ENCODE measurements at regions not wholly inside any gene's neighbourhood (a gene's known extent, or its start where the extent isn't known, plus 50 kb on each side); places are given as distances from the start of the nearest gene placed in this dataset.
A peak's percentile ranks its signal among the peaks of the same experiment; 100 is the strongest.

DNA sequence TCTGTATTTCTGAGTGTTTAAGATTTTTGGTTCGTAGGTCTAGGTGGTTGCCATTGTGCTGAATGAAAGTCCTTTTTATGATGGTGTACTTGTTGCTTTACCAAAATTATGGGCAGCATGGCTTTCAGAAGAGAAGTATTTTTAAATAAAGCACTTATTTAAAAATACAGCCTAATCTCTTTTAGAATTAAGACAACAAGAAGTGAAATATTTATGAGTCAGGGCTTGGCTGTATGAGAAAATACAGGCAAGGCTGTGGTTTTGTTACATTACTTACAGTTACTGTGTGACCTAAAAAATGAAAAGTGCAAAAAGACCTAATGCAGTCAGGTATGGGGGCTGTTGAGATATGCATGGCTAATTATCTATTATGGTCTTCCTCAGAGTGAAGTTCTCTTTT is 185.2 kb upstream of the PPP1R3A start:
- Mint-ChIP-seq H3K27me3 (peaks cover 2% of the 10 kb centered on the region), H3K27ac (no peak overlapping the region), H3K9me3 (ENCODE audit: low read depth) (no peaks in the 10 kb centered on the region), H3K4me3 (no peak overlapping the region), H3K36me3 (ENCODE audit: low read depth) (no peaks in the 10 kb centered on the region), H3K4me1 (no peaks in the 10 kb centered on the region)
- POLR2A ChIA-PET, result no interaction called here
- intact Hi-C loops (cut with DNase I, micrococcal nuclease), result no loop called here
- CTCF ChIA-PET, result no interaction called here
- DNase-seq, result no peak
- no peak for ATAC-seq

DNA sequence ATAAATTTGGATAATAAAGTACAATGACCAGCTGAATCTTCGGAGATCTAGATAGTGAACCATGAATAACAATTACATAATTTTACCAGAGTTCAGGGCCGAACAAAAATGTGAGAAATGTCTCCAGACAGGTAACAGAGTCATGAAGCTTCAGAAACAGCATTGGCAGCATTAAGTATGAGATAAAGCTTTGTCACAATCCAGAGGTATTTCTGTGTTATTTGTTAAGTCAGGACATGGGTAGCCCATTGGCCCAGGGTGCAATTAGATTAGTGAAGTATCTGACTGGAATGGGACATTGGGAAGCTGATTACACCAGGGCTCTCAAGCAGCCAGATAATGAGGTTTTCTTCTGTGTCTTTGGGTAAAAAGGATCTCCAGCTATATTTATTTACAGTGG is 184.2 kb upstream of the PPP1R3A start:
- ATAC-seq (no peak), DNase-seq (no peak)
- H3K36me3 Mint-ChIP-seq (ENCODE audit: low read depth), result no peaks in the 10 kb centered on the region
- no peak overlapping the region for H3K4me3 Mint-ChIP-seq
- POLR2A ChIA-PET, result no interaction called here
- peaks cover 2% of the 10 kb centered on the region for H3K27me3 Mint-ChIP-seq
- CTCF ChIA-PET, result no interaction called here
- intact Hi-C loops (cut with DNase I, micrococcal nuclease), result no loop called here
- no peaks in the 10 kb centered on the region for H3K9me3 Mint-ChIP-seq (ENCODE audit: low read depth)
- H3K27ac Mint-ChIP-seq, result no peak overlapping the region
- H3K4me1 Mint-ChIP-seq, result no peaks in the 10 kb centered on the region

DNA sequence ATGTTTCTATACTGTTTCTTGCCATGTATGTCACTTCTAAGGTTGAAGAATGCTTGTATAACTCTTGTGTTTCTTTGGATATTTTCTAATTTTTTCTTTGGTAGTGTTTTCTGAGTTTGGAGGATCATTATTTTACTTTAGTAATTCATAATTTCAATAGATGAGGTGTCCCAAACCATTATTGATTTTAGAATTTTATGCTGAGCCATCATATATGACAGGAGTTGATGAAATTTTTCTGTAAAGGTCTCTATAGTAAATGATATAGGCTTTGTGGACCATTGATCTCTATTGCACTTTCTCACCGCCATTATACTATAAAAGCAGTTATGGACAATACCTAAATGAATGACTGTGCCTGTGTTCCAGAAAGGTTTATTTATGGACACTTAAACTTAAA is 183.3 kb upstream of the PPP1R3A start:
- Mint-ChIP-seq H3K36me3 (ENCODE audit: low read depth) (no peaks in the 10 kb centered on the region), H3K9me3 (ENCODE audit: low read depth) (no peaks in the 10 kb centered on the region), H3K27ac (no peak overlapping the region), H3K4me1 (no peaks in the 10 kb centered on the region), H3K4me3 (no peak overlapping the region), H3K27me3 (peaks cover 2% of the 10 kb centered on the region)
- DNase-seq (no peak), ATAC-seq (no peak)
- intact Hi-C loops (cut with DNase I, micrococcal nuclease), result no loop called here
- POLR2A ChIA-PET, result no interaction called here
- CTCF ChIA-PET, result no interaction called here

DNA sequence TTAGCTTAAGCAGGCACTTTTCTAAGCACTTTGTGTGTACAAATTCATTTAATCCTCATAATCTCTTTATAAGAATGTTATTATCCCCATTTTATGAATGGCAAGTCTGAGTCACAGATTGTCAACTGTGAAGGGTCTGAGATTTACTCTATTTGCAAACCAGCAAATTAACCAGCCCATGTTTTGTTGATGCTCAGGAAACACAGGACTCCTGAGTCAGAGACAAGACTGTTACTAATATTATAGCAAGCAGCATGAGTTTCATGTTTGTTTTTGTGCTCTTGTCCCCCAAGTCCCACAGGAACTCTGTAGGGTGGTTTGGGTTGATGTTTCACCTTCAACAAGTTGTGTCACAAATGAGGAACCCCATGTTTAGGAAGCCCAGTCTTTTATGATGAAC is 182.0 kb upstream of the PPP1R3A start:
- POLR2A ChIA-PET, result no interaction called here
- CTCF ChIA-PET, result interaction anchor here (0.5 kb wide), 1 partner anchor 10 kb away, joined by 3 read pairs; no protein-coding TSS in a partner anchor
- H3K9me3 Mint-ChIP-seq (ENCODE audit: low read depth), result no peaks in the 10 kb centered on the region
- intact Hi-C loops (cut with DNase I, micrococcal nuclease), result no loop called here
- H3K36me3 Mint-ChIP-seq (ENCODE audit: low read depth), result no peaks in the 10 kb centered on the region
- no peak for ATAC-seq
- H3K4me3 Mint-ChIP-seq, result no peak overlapping the region
- peaks cover under 1% of the 10 kb centered on the region for H3K27me3 Mint-ChIP-seq
- no peak for DNase-seq
- H3K4me1 Mint-ChIP-seq, result no peaks in the 10 kb centered on the region
- no peak overlapping the region for H3K27ac Mint-ChIP-seq

DNA sequence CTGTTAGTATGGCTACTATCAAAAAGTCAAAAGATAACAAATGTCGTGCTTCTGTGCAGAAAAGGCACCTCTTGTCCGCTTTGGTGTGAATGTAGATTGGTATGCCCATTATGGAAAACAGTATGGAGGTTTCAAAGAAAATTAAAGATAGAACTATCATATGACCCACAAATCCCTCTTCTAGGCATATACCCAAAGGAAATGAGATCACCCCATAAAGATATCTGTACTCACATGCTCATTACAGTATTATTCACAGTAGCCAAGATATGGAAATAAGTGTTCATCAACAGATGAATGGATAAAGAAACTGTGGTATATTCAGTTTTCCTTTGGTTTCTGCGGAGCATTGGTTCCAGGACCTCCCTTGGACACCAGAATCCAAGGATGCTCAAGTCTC is 180.5 kb upstream of the PPP1R3A start:
- Mint-ChIP-seq H3K4me3 (no peak overlapping the region), H3K27me3 (peaks cover 3% of the 10 kb centered on the region), H3K4me1 (no peaks in the 10 kb centered on the region), H3K36me3 (ENCODE audit: low read depth) (no peaks in the 10 kb centered on the region), H3K9me3 (ENCODE audit: low read depth) (no peaks in the 10 kb centered on the region), H3K27ac (no peak overlapping the region)
- CTCF ChIA-PET, result no interaction called here
- ATAC-seq, result no peak
- POLR2A ChIA-PET, result no interaction called here
- DNase-seq, result no peak
- intact Hi-C loops (cut with DNase I, micrococcal nuclease), result no loop called here

DNA sequence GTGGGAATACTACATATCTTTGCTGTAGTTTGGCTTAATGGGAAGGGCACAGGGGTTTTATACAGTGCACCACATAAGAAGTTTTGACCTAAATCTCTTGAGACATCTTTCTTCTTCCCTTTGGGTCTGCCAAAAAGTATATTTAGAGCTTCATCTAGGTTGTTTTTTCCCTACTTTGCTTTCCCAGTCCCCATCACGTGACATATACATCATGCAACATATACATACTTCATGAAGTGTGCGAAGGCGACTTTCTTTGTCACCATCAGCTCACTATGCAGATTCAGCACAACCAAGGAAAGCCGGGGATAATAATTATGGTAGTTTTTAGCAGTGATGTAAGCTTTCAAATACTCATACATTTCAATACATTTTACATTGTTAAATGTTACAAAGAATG is 177.1 kb upstream of the PPP1R3A start:
- no peaks in the 10 kb centered on the region for H3K36me3 Mint-ChIP-seq (ENCODE audit: low read depth)
- H3K27me3 Mint-ChIP-seq, result peaks cover 8% of the 10 kb centered on the region
- H3K27ac Mint-ChIP-seq, result no peak overlapping the region
- H3K9me3 Mint-ChIP-seq (ENCODE audit: low read depth), result no peaks in the 10 kb centered on the region
- CTCF ChIA-PET, result interaction anchor here (0.7 kb wide), 1 partner anchor 11 kb away, joined by 4 read pairs; no protein-coding TSS in a partner anchor
- ATAC-seq (no peak), DNase-seq (no peak)
- no peak overlapping the region for H3K4me3 Mint-ChIP-seq
- no peaks in the 10 kb centered on the region for H3K4me1 Mint-ChIP-seq
- POLR2A ChIA-PET, result no interaction called here
- intact Hi-C loops (cut with DNase I, micrococcal nuclease), result no loop called here

DNA sequence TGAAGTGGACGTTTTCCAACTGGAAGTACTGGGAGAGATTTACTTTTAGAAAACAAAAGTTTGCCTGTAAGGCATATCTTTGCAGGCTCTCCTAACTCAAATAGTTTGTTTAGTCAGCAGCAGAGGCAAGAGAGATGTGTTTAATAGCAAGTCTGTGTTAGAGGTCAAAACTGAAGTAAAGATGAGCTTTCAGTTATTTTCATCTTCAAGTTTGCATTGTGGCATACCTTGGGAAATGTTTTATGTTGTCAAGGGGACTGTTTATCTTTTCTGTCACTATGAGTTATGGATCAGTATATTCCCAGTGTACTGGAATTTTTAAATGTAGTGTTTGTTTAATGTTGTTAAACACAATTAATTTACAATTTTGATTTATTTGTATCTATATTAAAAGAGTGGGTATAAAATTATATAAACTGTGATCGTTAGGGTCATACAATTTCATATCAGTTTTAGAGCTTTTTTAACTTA is 169.7 kb upstream of the PPP1R3A start:
- no peak overlapping the region for H3K27ac Mint-ChIP-seq
- H3K4me3 Mint-ChIP-seq, result no peak overlapping the region
- no peak for ATAC-seq
- no peaks in the 10 kb centered on the region for H3K36me3 Mint-ChIP-seq (ENCODE audit: low read depth)
- no peak for DNase-seq
- POLR2A ChIA-PET, result no interaction called here
- CTCF ChIA-PET, result interaction anchor here (0.6 kb wide), 1 partner anchor 1456 kb away, joined by 3 read pairs; no protein-coding TSS in a partner anchor
- peaks cover 30% of the 10 kb centered on the region for H3K4me1 Mint-ChIP-seq
- H3K9me3 Mint-ChIP-seq (ENCODE audit: low read depth), result no peaks in the 10 kb centered on the region
- peaks cover 53% of the 10 kb centered on the region for H3K27me3 Mint-ChIP-seq
- intact Hi-C loops (cut with DNase I, micrococcal nuclease), result loop anchor here in 1 of 2 experiments (10.0 kb wide), 2 partner anchors 576 to 836 kb away; partner anchors contain the start of gene MDFIC

DNA sequence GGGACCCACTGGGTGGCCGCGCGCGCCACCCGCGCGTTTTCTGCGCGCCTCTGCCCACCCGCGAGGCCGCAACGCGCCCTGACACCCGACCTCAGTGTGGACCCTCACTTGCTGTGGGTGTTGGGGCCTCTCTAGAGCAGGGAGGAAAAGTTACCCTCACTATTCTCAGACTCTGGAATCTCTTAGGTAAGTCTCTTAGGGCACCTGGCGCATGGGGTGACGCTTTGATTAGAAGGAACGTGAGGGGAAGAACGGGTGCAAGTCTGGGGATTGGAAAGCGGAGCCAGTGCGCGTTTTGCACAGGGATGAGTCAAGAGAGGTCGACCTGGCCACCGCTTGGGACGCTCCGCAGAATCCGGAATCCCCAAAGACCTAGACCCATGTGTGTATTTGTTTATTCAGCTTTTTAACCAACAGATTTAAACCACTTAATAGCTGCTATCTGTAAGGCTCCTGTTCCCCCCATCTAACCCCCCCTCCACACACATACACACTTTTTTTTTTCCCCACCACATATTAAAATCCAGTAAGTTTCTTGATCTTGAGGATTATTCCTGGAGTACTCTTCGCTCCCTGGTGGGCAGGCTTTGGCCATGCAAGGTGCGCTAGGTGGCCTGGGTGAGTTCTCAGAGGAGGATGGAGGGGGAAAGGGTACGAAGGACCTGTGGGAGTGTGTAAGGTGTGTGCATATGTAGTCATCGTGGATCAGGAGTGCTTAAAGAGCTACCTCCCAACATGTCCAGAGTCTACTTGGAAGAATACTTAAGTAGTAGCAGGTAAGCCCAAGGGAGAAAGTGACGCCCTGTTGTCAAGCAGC is 169.1 kb upstream of the PPP1R3A start:
- Mint-ChIP-seq H3K27me3 (peaks cover 58% of the 10 kb centered on the region), H3K4me1 (peaks cover 31% of the 10 kb centered on the region), H3K9me3 (ENCODE audit: low read depth) (no peaks in the 10 kb centered on the region), H3K4me3 (no peak overlapping the region), H3K27ac (no peak overlapping the region), H3K36me3 (ENCODE audit: low read depth) (no peaks in the 10 kb centered on the region)
- intact Hi-C loops (cut with DNase I, micrococcal nuclease), result loop anchor here in 1 of 2 experiments (10.0 kb wide), 2 partner anchors 577 to 837 kb away; partner anchors contain the start of gene MDFIC
- ATAC-seq (no peak), DNase-seq (no peak)
- ChIA-PET POLR2A (no interaction called here), CTCF (interaction anchor here (0.6 kb wide), 1 partner anchor 1456 kb away, joined by 3 read pairs; no protein-coding TSS in a partner anchor)

DNA sequence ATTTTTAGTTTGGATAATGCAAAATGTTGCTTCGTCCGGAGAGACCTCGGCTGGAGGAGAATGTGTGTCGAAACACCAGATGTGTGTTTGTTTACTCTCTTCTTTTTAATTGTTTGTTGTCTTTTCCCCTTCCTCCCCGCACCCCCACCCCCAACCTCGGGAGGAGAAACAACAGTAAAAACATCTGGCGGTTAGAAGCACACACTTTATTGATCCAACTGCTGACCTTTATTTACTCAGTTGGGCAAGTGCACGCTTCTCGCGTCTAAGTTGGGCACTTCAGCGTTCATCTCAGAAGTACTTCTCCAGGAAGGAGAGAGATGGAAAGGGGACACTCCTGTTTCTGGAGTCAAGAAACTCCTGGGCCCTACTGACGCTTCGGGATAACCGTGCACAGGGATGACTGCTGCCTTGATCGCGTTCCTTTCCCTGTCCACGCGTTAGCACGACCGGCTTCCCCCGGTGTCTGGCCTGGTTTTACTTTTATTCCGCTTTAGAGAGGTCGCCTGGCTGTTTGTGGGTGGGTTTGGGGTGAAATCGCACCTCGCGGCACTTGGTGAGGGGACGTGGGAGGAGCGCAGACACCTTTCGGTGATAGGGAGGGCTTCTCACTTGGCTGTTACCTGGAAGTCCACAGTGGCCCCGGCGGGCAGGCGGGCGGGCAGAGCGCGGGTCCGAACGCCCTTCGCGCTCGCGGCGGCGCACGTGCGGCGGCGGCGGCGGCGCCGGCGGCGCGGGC is 168.3 kb upstream of the PPP1R3A start:
- Mint-ChIP-seq H3K27me3 (peaks cover 60% of the 10 kb centered on the region), H3K27ac (no peak overlapping the region), H3K9me3 (ENCODE audit: low read depth) (no peaks in the 10 kb centered on the region), H3K4me1 (peaks cover 35% of the 10 kb centered on the region), H3K4me3 (peak overlapping the region; percentile 67), H3K36me3 (ENCODE audit: low read depth) (no peaks in the 10 kb centered on the region)
- intact Hi-C loops (cut with DNase I, micrococcal nuclease), result loop anchor here in 1 of 2 experiments (10.0 kb wide), 2 partner anchors 578 to 838 kb away; partner anchors contain the start of gene MDFIC
- POLR2A ChIA-PET, result no interaction called here
- CTCF ChIA-PET, result no interaction called here
- no peak for ATAC-seq
- DNase-seq, result no peak

DNA sequence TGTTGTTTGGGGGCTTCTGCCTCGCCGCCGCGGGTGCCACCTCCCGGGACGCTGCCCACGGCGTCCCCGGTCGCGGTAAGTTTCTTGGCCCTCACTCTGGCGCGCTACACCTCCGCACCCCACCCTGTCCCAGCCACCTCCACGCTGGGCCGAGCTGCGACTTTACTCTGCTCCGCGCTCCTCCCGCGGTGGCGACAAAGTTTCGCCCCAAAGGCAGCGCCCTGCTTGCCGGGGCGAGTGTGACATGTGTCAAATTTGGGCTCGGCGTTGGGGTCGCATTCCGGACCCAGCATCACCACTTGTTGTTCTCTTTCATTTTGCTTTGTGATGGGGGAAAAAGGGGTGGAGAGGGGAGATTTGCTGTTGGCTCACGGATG is 167.7 kb upstream of the PPP1R3A start:
- ChIA-PET POLR2A (no interaction called here), CTCF (no interaction called here)
- DNase-seq, result peak; percentile 21
- intact Hi-C loops (cut with DNase I, micrococcal nuclease), result loop anchor here in 1 of 2 experiments (10.0 kb wide), 2 partner anchors 578 to 838 kb away; partner anchors contain the start of gene MDFIC
- peak; percentile 21 for ATAC-seq
- no peaks in the 10 kb centered on the region for H3K9me3 Mint-ChIP-seq (ENCODE audit: low read depth)
- H3K27ac Mint-ChIP-seq, result no peak overlapping the region
- no peaks in the 10 kb centered on the region for H3K36me3 Mint-ChIP-seq (ENCODE audit: low read depth)
- H3K27me3 Mint-ChIP-seq, result peaks cover 65% of the 10 kb centered on the region
- H3K4me1 Mint-ChIP-seq, result peaks cover 35% of the 10 kb centered on the region
- peak overlapping the region; percentile 67 for H3K4me3 Mint-ChIP-seq

DNA sequence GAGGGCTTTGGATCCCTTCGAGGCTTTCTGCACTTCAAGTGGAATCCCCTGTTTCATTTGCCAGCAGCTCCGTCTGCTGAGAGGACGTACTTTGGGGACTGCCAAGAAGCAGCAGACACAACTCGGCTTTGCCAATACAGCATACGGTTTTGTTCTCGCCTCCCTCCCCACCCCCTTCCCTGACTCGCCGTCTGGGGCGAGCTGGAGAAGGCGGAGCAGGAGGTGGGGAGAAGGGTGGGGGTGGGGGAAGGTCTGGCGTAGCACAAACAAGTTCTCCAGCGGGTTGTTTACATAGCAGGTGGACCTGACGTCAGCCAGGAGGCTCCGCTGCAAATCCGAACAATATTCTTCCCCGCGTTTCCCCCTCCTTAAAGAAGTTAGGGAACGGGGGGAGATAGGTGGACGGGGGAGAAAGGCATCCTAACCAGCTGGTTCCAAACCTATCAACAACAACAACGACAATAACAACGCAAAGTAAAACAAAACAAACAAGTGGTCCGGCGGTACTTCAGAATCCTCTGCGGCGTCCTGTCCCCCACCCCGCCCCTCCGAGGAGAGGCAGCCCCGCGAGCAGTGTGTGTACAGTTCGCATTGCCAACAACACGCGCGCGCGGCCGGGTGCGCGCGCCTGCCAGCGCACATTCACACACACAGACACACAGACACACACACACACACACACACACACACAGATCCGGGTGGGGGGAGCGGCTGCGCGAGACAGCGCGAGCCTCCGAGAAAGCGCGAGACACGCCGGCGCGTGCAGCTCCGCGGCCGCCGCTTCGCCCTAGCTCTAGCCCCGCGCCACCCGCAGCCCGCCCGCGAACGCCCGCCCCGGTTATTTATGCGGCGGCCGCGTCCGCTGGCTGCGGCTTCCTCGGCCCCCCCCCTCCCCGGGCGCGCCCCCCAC is 167.0 kb upstream of the PPP1R3A start:
- peak; percentile 53 for DNase-seq
- Mint-ChIP-seq H3K9me3 (ENCODE audit: low read depth) (no peaks in the 10 kb centered on the region), H3K36me3 (ENCODE audit: low read depth) (no peaks in the 10 kb centered on the region), H3K4me1 (peaks cover 35% of the 10 kb centered on the region), H3K27me3 (peaks cover 67% of the 10 kb centered on the region), H3K4me3 (peak overlapping the region; percentile 67), H3K27ac (peak overlapping the region; percentile 25)
- CTCF ChIA-PET, result no interaction called here
- POLR2A ChIA-PET, result interaction anchor here (0.6 kb wide), 1 partner anchor 736 kb away, joined by 3 read pairs; no protein-coding TSS in a partner anchor
- intact Hi-C loops (cut with DNase I, micrococcal nuclease), result loop anchor here in 1 of 2 experiments (10.0 kb wide), 2 partner anchors 579 to 839 kb away; partner anchors contain the start of gene MDFIC
- peak; percentile 45 for ATAC-seq
